Astrocyte (in vitro differentiated cells and primary cell): ENCODE measurements at regions not wholly inside any gene's neighbourhood (a gene's known extent, or its start where the extent isn't known, plus 50 kb on each side); places are given as distances from the start of the nearest gene placed in this dataset.

Source experiments
- DNase-seq: peaks from one replicate; pipeline ENCODE4 v3.0.0-alpha.2; 2010; ENCODE audit warnings: low read depth
- FAIRE-seq: peaks from 2 replicates; lab custom pipeline; 2011; peaks lifted over from hg19 to GRCh38; lab: Jason Lieb, UNC
- H2AFZ ChIP-seq: 2 replicates; pipeline ENCODE4 v1.6.0; 2012; ENCODE audit warnings: low read depth, low read length, inconsistent platforms
- H3K27ac ChIP-seq: 2 replicates; pipeline ENCODE4 v1.5.1; 2011; ENCODE audit warnings: low read depth, low read length, inconsistent platforms
- H3K27me3 ChIP-seq: 2 replicates; pipeline ENCODE4 v1.6.0; 2011; ENCODE audit warnings: low read length, inconsistent platforms; ENCODE audit not compliant: insufficient read depth
- H3K36me3 ChIP-seq: 2 replicates; pipeline ENCODE4 v1.5.1; 2011; ENCODE audit warnings: low read length, inconsistent platforms; ENCODE audit not compliant: insufficient read depth
- H3K4me1 ChIP-seq: 2 replicates; pipeline ENCODE4 v1.5.1; 2011; ENCODE audit warnings: low read length, inconsistent platforms; ENCODE audit not compliant: insufficient read depth
- H3K4me2 ChIP-seq: 2 replicates; pipeline ENCODE4 v1.6.0; 2012; ENCODE audit warnings: low read length, inconsistent platforms
- H3K4me3 ChIP-seq: 2 replicates; pipeline ENCODE4 v1.5.1; 2011; ENCODE audit warnings: low read depth, mild to moderate bottlenecking, low read length, inconsistent platforms; ENCODE audit not compliant: insufficient read depth
- H3K79me2 ChIP-seq: 2 replicates; pipeline ENCODE4 v1.6.0; 2012; ENCODE audit warnings: mild to moderate bottlenecking, low read length, inconsistent platforms; ENCODE audit not compliant: insufficient read depth
- H3K9ac ChIP-seq: 2 replicates; pipeline ENCODE4 v1.6.0; 2012; ENCODE audit warnings: mild to moderate bottlenecking, low read length, inconsistent platforms
- H3K9me3 ChIP-seq: 2 replicates; pipeline ENCODE4 v1.5.1; 2012; ENCODE audit warnings: low read depth, mild to moderate bottlenecking, low read length, inconsistent platforms; ENCODE audit not compliant: insufficient read depth
- H4K20me1 ChIP-seq: 2 replicates; pipeline ENCODE4 v1.6.0; 2012; ENCODE audit warnings: low read length, inconsistent platforms; ENCODE audit not compliant: insufficient read depth
- H3K27ac Mint-ChIP-seq: one replicate; pipeline ENCODE4 v1.8.0; 2021; ENCODE audit warnings: mild to moderate bottlenecking, mixed read lengths; ENCODE audit not compliant: unreplicated experiment
- H3K27me3 Mint-ChIP-seq: one replicate; pipeline ENCODE4 v1.8.0; 2021; ENCODE audit warnings: low read depth, mixed read lengths; ENCODE audit not compliant: unreplicated experiment
- H3K36me3 Mint-ChIP-seq: one replicate; pipeline ENCODE4 v1.8.0; 2021; ENCODE audit warnings: low read depth, mixed read lengths; ENCODE audit not compliant: unreplicated experiment
- H3K4me1 Mint-ChIP-seq: one replicate; pipeline ENCODE4 v1.8.0; 2021; ENCODE audit warnings: low read depth, mixed read lengths; ENCODE audit not compliant: unreplicated experiment
- H3K4me3 Mint-ChIP-seq: one replicate; pipeline ENCODE4 v1.8.0; 2021; ENCODE audit warnings: mild to moderate bottlenecking, moderate library complexity, mixed read lengths; ENCODE audit not compliant: unreplicated experiment
- H3K9me3 Mint-ChIP-seq: one replicate; pipeline ENCODE4 v1.8.0; 2021; ENCODE audit warnings: mild to moderate bottlenecking, mixed read lengths; ENCODE audit not compliant: unreplicated experiment
- CTCF ChIP-seq: IDR thresholded peaks from 2 replicates; pipeline ENCODE4 v1.5.1; 2011; ENCODE audit warnings: low read depth, mild to moderate bottlenecking, inconsistent platforms, low read length, moderate library complexity; ENCODE audit not compliant: insufficient read depth
- EZH2 ChIP-seq: IDR thresholded peaks from 2 replicates; pipeline ENCODE4 v1.6.1; 2012; ENCODE audit warnings: mild to moderate bottlenecking, low read length, inconsistent platforms; ENCODE audit not compliant: insufficient read depth

- Histone ChIP-seq H2AFZ (no peak overlapping the region), H3K27me3 (no peaks in the 10 kb centered on the region), H3K36me3 (no peaks in the 10 kb centered on the region), H3K9ac (no peak overlapping the region), H4K20me1 (no peaks in the 10 kb centered on the region), H3K4me3 (no peak overlapping the region), H3K79me2 (no peaks in the 10 kb centered on the region), H3K4me2 (no peak overlapping the region), H3K27ac (no peak overlapping the region), H3K4me1 (peaks cover 7% of the 10 kb centered on the region), H3K9me3 (no peaks in the 10 kb centered on the region)
- peaks cover 3% of the 10 kb centered on the region for H3K9me3 Mint-ChIP-seq
- H3K4me1 Mint-ChIP-seq = peaks cover 16% of the 10 kb centered on the region
- no peaks in the 10 kb centered on the region for H3K36me3 Mint-ChIP-seq
- H3K27ac Mint-ChIP-seq = no peak overlapping the region
- DNase-seq (no peak), FAIRE-seq (no peak)
- H3K27me3 Mint-ChIP-seq = no peaks in the 10 kb centered on the region
- H3K4me3 Mint-ChIP-seq = no peak overlapping the region
- no peak for TF ChIP-seq EZH2
- TF ChIP-seq CTCF = no peak
These were observed 331.5 kb upstream of the NOX3 start for GRCh38 chr6:155787168-155787567.

GRCh38 chr6:155786528-155786927 lies 330.9 kb upstream of the NOX3 start:
- peaks cover 22% of the 10 kb centered on the region for H3K4me1 Mint-ChIP-seq

More at GRCh38 chr6:155786528-155786927, 330.9 kb upstream of the NOX3 start:
- Histone ChIP-seq H4K20me1 (no peaks in the 10 kb centered on the region), H3K27ac (no peak overlapping the region), H3K36me3 (no peaks in the 10 kb centered on the region), H2AFZ (no peak overlapping the region), H3K4me3 (no peak overlapping the region), H3K27me3 (no peaks in the 10 kb centered on the region), H3K79me2 (no peaks in the 10 kb centered on the region), H3K4me2 (no peak overlapping the region), H3K9ac (no peak overlapping the region), H3K9me3 (no peaks in the 10 kb centered on the region), H3K4me1 (peaks cover 13% of the 10 kb centered on the region)
- DNase-seq (no peak), FAIRE-seq (no peak)
- Mint-ChIP-seq H3K9me3 (peaks cover 3% of the 10 kb centered on the region), H3K4me3 (no peak overlapping the region), H3K36me3 (no peaks in the 10 kb centered on the region), H3K27me3 (no peaks in the 10 kb centered on the region), H3K27ac (no peak overlapping the region)
- no peak for TF ChIP-seq CTCF
- no peak for TF ChIP-seq EZH2
